ENCODE measurements at regions not wholly inside any gene's neighbourhood (a gene's known extent, or its start where the extent isn't known, plus 50 kb on each side); places are given as distances from the start of the nearest gene placed in this dataset.

GRCh38 chr10:3992382-3993178 is 207.6 kb upstream of the KLF6 start:
- peaks cover 2% of the 10 kb centered on the region for H3K4me1 Mint-ChIP-seq (ENCODE audit: low read depth)
- no peaks in the 10 kb centered on the region for H3K27me3 Mint-ChIP-seq
- H3K27ac Mint-ChIP-seq = no peak overlapping the region
- H3K4me3 Mint-ChIP-seq = no peak overlapping the region
- no peaks in the 10 kb centered on the region for H3K9me3 Mint-ChIP-seq (ENCODE audit: low read depth)
- no peaks in the 10 kb centered on the region for H3K36me3 Mint-ChIP-seq

GRCh38 chr10:3990307-3990706 is 205.3 kb upstream of the KLF6 start:
- Mint-ChIP-seq H3K9me3 (ENCODE audit: low read depth) (no peaks in the 10 kb centered on the region), H3K27ac (no peak overlapping the region), H3K4me1 (ENCODE audit: low read depth) (peaks cover 2% of the 10 kb centered on the region), H3K27me3 (no peaks in the 10 kb centered on the region), H3K36me3 (no peaks in the 10 kb centered on the region), H3K4me3 (no peak overlapping the region)

- Mint-ChIP-seq H3K9me3 (ENCODE audit: low read depth) (no peaks in the 10 kb centered on the region), H3K27ac (no peak overlapping the region), H3K27me3 (no peaks in the 10 kb centered on the region), H3K4me1 (ENCODE audit: low read depth) (peaks cover 5% of the 10 kb centered on the region), H3K4me3 (no peak overlapping the region), H3K36me3 (no peaks in the 10 kb centered on the region)
These were observed 202.3 kb upstream of the KLF6 start for GRCh38 chr10:3987143-3987974.

- no peaks in the 10 kb centered on the region for H3K36me3 Mint-ChIP-seq
These were observed 201.6 kb upstream of the KLF6 start for GRCh38 chr10:3986493-3987142.

GRCh38 chr10:3982746-3983442 is 197.9 kb upstream of the KLF6 start:
- Mint-ChIP-seq H3K27ac (no peak overlapping the region), H3K4me1 (ENCODE audit: low read depth) (peaks cover 36% of the 10 kb centered on the region), H3K27me3 (no peaks in the 10 kb centered on the region), H3K4me3 (no peak overlapping the region), H3K9me3 (ENCODE audit: low read depth) (no peaks in the 10 kb centered on the region), H3K36me3 (no peaks in the 10 kb centered on the region)

More at GRCh38 chr10:3986493-3987142, 201.6 kb upstream of the KLF6 start:
- Mint-ChIP-seq H3K4me3 (no peak overlapping the region), H3K9me3 (ENCODE audit: low read depth) (no peaks in the 10 kb centered on the region), H3K27ac (no peak overlapping the region), H3K27me3 (no peaks in the 10 kb centered on the region), H3K4me1 (ENCODE audit: low read depth) (peaks cover 6% of the 10 kb centered on the region)

GRCh38 chr10:3981300-3981699 is 196.3 kb upstream of the KLF6 start:
- H3K4me3 Mint-ChIP-seq = no peak overlapping the region
- no peak overlapping the region for H3K27ac Mint-ChIP-seq
- peaks cover 36% of the 10 kb centered on the region for H3K4me1 Mint-ChIP-seq (ENCODE audit: low read depth)
- no peaks in the 10 kb centered on the region for H3K27me3 Mint-ChIP-seq
- H3K36me3 Mint-ChIP-seq = no peaks in the 10 kb centered on the region
- no peaks in the 10 kb centered on the region for H3K9me3 Mint-ChIP-seq (ENCODE audit: low read depth)

- H3K9me3 Mint-ChIP-seq (ENCODE audit: low read depth) = no peaks in the 10 kb centered on the region
- H3K4me1 Mint-ChIP-seq (ENCODE audit: low read depth) = peaks cover 36% of the 10 kb centered on the region
- H3K4me3 Mint-ChIP-seq = no peak overlapping the region
- H3K27ac Mint-ChIP-seq = peak overlapping the region; percentile 42
- H3K36me3 Mint-ChIP-seq = no peaks in the 10 kb centered on the region
- no peaks in the 10 kb centered on the region for H3K27me3 Mint-ChIP-seq
These were observed 195.7 kb upstream of the KLF6 start for GRCh38 chr10:3980660-3981059.

GRCh38 chr10:3980144-3980543 is 195.1 kb upstream of the KLF6 start:
- H3K27me3 Mint-ChIP-seq = no peaks in the 10 kb centered on the region
- peak overlapping the region; percentile 42 for H3K27ac Mint-ChIP-seq
- peaks cover 36% of the 10 kb centered on the region for H3K4me1 Mint-ChIP-seq (ENCODE audit: low read depth)
- H3K4me3 Mint-ChIP-seq = no peak overlapping the region
- no peaks in the 10 kb centered on the region for H3K36me3 Mint-ChIP-seq
- H3K9me3 Mint-ChIP-seq (ENCODE audit: low read depth) = no peaks in the 10 kb centered on the region

GRCh38 chr10:3978761-3979160 is 193.8 kb upstream of the KLF6 start:
- no peak overlapping the region for H3K27ac Mint-ChIP-seq
- H3K9me3 Mint-ChIP-seq (ENCODE audit: low read depth) = no peaks in the 10 kb centered on the region
- no peaks in the 10 kb centered on the region for H3K36me3 Mint-ChIP-seq
- H3K4me1 Mint-ChIP-seq (ENCODE audit: low read depth) = peaks cover 39% of the 10 kb centered on the region
- no peak overlapping the region for H3K4me3 Mint-ChIP-seq
- no peaks in the 10 kb centered on the region for H3K27me3 Mint-ChIP-seq

GRCh38 chr10:3978174-3978573 is 193.2 kb upstream of the KLF6 start:
- Mint-ChIP-seq H3K27me3 (no peaks in the 10 kb centered on the region), H3K36me3 (no peaks in the 10 kb centered on the region), H3K27ac (no peak overlapping the region), H3K4me1 (ENCODE audit: low read depth) (peaks cover 41% of the 10 kb centered on the region), H3K9me3 (ENCODE audit: low read depth) (no peaks in the 10 kb centered on the region), H3K4me3 (no peak overlapping the region)

- H3K27ac Mint-ChIP-seq = no peak overlapping the region
- no peaks in the 10 kb centered on the region for H3K36me3 Mint-ChIP-seq
- H3K4me3 Mint-ChIP-seq = no peak overlapping the region
- H3K4me1 Mint-ChIP-seq (ENCODE audit: low read depth) = peaks cover 44% of the 10 kb centered on the region
- no peaks in the 10 kb centered on the region for H3K27me3 Mint-ChIP-seq
- no peaks in the 10 kb centered on the region for H3K9me3 Mint-ChIP-seq (ENCODE audit: low read depth)
These were observed 192.8 kb upstream of the KLF6 start for GRCh38 chr10:3977761-3978160.

- Mint-ChIP-seq H3K4me3 (no peak overlapping the region), H3K4me1 (ENCODE audit: low read depth) (peaks cover 50% of the 10 kb centered on the region), H3K9me3 (ENCODE audit: low read depth) (no peaks in the 10 kb centered on the region)
These were observed 191.7 kb upstream of the KLF6 start for GRCh38 chr10:3976718-3977117.

GRCh38 chr10:3976171-3976570 is 191.2 kb upstream of the KLF6 start:
- H3K27me3 Mint-ChIP-seq = no peaks in the 10 kb centered on the region
- H3K9me3 Mint-ChIP-seq (ENCODE audit: low read depth) = no peaks in the 10 kb centered on the region
- H3K27ac Mint-ChIP-seq = no peak overlapping the region
- peaks cover 50% of the 10 kb centered on the region for H3K4me1 Mint-ChIP-seq (ENCODE audit: low read depth)
- H3K36me3 Mint-ChIP-seq = no peaks in the 10 kb centered on the region
- no peak overlapping the region for H3K4me3 Mint-ChIP-seq

More at GRCh38 chr10:3976718-3977117, 191.7 kb upstream of the KLF6 start:
- no peaks in the 10 kb centered on the region for H3K36me3 Mint-ChIP-seq
- no peaks in the 10 kb centered on the region for H3K27me3 Mint-ChIP-seq
- no peak overlapping the region for H3K27ac Mint-ChIP-seq

GRCh38 chr10:3975016-3975415 is 190.0 kb upstream of the KLF6 start:
- Mint-ChIP-seq H3K27me3 (no peaks in the 10 kb centered on the region), H3K4me3 (no peak overlapping the region), H3K27ac (no peak overlapping the region), H3K9me3 (ENCODE audit: low read depth) (no peaks in the 10 kb centered on the region), H3K36me3 (no peaks in the 10 kb centered on the region), H3K4me1 (ENCODE audit: low read depth) (peaks cover 50% of the 10 kb centered on the region)

Measured in activated naive CD8-positive, alpha-beta T cell (primary cell).